GM04503 (cell line): ENCODE measurements at regions not wholly inside any gene's neighbourhood (a gene's known extent, or its start where the extent isn't known, plus 50 kb on each side); places are given as distances from the start of the nearest gene placed in this dataset.
"Not testable (repeated sequence)": the region's sequence is repeated elsewhere in the genome, so short reads cannot be mapped to it uniquely, and the experiment has no call there.

Experiments used
- DNase-seq: peaks from one replicate; pipeline ENCODE4 v3.0.0-alpha.2; 2012; ENCODE audit warnings: low read depth

DNA sequence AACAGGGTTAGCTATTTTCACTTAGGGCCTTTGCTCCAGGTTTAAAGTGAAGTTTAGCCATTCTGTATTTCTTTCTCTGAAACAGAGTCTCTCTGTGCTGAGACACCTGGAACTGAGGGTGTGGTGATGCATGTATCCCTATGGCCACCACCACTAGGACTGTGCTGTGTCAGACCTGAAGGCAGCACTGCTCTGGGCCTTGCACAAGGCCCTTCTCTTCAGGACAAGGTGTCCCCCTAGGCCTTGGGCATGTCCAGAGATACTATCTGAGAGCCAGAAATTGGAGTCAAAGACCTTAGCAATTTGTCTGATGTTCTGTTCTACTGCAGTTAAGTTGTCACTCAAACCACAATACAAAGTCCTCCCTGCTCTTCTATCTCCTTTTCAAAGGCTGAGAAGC lies 1649.2 kb downstream of the AMY1C start:
- DNase-seq: no peak

DNA sequence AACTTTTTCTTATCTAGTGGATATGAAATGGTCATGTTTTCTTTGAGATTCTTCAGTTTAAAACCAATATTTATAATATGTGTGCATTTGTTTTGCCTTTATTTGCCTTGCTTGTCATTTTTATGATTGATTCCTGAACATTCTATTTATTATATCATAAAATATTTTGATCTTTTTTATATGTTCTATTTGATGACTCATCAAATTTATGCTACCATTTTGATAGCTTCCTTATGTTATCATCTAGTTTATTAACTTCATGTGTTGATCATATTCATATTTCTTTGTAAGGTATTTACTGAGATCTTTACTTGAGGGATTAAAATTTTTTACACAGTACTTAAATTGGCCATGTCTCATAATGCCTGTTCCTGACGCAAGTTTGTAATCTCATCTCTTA lies 1650.0 kb downstream of the AMY1C start:
- no peak for DNase-seq

DNA sequence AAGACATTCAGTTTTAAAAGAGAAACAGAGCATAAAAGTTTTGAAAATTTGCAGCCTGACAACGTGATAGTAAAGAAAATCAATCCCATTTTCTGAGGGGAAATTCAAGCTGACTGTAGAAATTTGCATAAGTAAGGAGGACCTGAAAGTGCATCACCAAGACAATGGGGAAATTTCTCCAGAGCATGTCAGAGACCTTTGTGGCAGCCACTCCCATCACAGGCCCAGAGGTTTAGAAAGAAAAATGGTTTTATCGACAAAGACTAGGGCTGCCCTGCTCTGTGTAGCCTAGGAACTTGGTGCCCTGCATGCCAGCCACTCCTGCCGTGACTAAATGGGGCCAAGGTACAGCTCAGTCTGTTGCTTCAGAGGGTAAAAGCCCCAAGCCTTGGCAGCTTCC lies 1640.2 kb upstream of the PRMT6 start:
- no peak for DNase-seq

DNA sequence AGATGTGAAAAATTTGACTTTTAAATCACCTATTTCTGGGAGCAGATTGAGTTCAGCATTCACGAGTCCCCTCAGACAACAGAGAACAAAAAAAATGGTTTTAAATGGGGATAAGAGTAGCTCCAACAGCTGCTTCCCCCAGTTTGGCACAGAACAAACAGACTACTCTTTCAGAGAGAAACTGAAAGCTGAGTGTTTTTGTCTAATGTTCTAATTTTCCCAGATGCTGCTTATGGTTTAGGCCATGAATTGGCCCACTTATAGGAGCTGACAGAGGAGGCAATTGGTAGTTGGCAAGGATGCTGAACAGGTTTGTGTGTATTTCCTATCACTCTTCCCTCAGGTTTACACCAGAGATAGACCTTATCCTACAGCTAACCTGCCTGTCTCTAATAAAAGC lies 1637.4 kb upstream of the PRMT6 start:
- no peak for DNase-seq

DNA sequence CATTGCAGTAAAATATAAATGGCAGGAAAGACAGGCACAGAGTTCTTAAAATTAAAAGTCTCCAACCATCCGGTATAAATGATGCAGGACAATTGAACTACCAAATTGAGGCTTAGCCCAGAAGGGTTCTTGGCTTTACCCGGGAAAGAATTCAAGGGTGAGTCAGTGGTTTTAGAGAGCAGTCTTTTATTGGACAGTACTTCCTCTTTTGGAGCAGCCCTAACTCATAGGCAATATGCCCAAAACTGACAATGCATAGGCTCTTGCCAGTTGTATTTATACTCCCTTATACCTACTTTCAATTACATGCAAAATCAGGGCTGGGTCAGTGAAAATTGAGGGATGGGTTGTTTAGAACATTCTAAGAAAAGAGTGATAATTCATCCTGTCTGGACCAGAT lies 1628.9 kb upstream of the PRMT6 start:
- peak; percentile 3 for DNase-seq

DNA sequence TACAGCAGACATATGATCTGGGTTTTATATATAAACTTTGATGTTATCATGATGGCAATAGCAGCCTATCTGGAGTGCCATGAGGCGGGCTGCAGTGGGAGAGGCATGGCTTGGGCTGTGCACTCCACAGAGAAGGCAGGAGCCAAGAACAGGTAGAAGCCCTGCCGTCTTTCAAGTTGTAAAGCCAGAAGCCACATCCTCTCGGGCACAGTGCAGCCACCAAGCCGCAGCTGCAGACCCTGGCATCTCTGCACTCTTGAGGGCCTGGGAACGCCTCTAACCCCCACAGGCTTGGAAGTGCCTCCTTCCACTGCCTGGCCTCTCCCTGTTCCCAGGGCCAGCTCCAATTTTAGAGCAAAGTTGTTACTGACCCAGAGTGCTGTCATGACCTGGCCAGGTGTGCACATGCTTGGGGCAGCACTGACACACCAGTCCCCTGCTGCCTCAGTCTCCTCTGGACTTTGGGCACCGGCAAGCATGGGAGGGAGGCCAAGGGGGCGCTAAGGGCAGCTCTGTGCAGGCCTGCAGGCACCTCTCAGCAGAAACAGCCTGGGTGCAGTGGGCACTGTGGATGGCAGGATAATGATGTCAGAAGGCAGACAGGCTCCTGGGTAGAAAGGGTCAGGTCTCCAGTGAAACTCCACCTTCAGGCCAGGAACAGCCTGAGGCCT lies 1619.8 kb upstream of the PRMT6 start:
- DNase-seq: no peak

DNA sequence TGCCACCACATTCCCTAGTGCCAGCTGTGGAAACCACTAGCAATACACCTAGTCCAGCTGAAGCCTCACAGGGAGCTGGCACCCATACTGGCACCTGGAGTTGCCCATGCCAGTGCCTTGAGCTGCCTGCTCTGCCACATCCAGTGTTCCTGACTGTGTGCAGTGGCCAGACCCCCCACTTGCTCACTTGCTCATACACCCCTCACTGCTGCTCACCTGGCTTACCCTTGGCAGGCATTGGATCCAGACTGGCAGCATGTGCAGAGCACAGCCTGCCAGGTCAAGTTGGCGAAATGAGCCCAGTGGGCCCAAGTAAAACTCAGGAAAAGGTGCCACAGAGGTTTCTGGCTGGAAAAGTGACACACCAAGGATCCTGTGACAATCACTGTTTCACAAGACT lies 1618.6 kb upstream of the PRMT6 start:
- DNase-seq: no peak

DNA sequence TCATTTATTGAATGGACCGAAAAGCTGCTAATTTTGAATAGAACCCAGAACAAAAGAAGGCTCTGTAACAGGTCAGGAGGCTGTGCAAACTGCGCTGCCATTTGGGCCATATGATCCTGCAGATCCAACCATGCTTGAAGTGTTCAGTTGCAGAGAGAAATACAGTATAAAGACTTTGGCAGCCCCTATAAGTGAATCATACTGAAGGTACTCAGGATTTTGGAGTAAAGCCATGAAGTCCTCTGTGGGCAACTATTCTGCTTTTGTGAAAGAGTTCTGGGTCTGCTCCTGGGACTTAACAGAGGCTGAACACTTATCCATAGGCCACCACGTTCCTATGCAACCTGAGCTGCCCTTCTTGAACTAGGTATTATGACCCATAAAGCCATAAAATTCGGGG lies 1613.6 kb upstream of the PRMT6 start:
- DNase-seq: no peak

DNA sequence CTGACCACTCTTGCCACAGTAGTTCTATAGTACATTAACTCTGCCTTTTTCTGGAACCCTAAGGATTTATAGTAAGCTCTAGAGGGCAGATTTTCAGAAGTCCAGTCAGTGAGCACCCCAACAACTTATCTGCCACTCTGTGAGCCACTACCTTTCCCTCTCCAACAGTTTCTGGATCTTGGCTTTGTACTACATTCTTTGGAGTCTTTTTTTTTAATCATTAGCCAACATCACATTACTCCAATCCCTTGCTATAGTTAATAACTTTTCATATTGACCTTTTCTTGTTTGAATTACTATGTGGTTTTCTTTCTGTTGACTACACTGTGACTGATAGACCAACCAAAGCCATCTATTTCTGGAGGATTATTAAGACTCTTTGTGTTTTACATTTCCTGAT lies 1596.7 kb upstream of the PRMT6 start:
- DNase-seq: no peak

DNA sequence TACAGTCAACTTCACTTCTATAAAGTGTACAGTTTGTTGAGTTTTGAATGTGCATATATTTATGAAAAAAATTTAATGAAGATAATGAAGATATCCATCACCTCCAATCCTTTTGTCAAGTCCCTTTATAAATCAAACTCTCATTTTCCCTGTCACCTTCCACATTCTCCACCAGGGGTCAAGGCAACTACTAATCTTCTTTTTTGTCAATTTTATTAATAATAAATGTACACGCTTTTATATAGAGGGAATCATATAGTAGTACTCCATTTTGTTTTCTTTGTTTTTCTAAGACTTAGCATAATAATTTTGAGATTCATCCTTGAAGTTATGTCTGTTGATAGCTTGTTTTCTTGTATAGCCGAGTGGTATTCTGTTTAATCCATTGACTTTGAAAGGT lies 1594.2 kb upstream of the PRMT6 start:
- no peak for DNase-seq

DNA sequence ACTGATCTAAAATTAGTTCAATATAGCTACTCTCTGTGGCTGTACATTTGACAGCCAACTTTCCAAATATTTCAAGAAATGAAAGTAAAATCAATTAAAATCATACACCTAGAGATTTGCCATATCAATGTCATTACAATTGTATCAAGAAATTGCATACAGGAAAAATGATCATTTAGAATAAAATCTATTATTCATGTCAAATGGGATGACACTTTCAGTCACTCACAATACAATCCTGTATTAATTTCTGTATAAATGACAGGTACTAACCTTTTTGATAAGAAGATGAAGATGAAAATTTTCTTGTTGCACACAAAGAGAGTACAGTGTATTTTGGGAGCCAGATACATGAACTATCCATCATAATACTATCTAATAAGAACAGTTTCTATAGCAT lies 1588.9 kb upstream of the PRMT6 start:
- no peak for DNase-seq

DNA sequence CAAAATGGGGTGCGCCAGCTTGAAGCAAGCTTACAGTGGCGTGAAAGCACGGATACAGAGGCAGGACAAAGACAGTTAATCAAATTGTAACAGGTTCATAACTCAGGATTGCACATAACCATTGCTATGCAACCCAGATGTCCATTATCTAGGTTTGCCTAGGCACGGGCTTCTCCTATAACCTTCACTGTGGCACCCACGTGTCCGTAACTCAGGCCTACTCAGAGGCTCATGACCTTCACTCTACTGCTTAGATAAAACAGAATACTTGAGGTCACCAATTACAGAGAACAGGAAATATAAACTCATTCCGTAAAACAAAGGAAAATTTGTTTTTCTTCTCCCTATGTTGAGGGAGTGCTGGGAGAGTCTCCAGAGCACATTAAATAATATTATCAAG lies 1585.9 kb upstream of the PRMT6 start:
- not testable (repeated sequence) for DNase-seq

DNA sequence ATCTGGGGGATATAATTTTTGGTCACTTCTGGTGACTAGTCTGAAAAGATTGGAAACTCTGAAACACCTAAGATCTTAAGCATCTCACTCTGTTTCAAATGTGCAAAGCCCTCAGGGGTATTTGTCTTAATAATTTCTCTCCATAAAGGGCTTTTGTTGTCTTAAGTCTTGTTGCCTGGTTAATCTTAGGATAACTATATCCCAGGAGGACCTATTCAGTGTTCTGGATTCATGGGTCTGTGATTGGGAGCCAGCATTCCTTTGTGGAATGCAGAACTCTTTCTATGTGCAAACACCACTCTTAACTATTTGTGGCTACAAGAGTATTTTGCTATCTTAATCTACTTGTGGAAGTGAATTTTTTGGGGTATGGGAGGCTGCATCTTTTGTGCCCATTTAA lies 1573.0 kb upstream of the PRMT6 start:
- no peak for DNase-seq

DNA sequence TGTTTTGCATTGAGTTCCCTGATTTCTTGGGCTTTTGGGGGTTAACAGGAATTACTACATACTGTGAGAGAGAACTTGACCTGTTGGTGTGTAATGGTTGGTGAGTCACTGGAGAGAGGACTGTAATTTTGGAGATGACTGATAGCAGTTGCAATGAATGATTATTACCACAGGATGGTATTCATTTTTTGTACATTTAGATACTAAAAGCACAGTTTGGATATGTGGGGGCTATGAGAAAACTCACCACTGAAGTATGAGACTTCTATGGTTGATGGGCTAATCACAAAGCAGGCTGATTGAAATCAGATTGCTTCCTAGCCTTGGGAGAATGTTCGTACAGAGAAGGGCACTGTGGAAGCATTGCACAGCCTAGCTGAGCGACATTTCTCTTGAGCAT lies 1571.3 kb upstream of the PRMT6 start:
- DNase-seq: peak; percentile 66

DNA sequence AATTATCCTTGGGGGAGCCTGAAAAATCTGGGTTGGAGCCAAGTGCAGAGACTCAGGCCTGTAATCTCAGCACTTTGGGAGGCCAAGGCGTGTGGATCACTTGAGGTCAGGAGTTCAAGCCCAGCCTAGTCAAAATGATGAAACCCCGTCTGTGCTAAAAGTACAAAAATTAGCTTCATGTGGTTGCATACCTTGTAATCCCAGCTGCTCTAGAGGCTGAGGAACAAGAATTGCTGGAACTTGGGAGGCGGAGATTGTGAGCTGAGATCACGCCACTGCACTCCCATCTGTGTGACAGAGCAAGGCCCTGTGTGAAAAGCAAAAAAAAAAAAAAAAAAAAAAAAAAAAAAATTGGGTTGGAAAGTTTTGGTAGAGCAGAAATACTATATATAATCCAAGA lies 1563.6 kb upstream of the PRMT6 start:
- peak; percentile 44 for DNase-seq

DNA sequence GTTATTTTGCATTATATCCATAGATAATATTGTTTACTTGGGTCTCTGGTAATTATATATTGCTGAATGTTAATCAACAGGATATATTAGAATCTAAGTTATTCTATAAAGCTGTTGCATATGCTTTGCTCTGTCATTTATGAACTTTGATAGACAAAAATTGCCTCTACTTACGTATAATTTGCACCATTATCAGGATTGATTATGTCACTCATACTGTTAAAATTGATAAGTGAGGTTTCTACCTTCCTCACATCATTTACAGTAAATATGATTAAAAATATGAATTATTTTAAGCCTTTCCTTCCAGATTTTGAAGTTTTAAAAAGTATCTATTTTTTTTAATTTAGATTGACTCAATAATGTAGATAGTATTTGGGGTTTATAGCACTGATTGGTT lies 1540.4 kb upstream of the PRMT6 start:
- no peak for DNase-seq

DNA sequence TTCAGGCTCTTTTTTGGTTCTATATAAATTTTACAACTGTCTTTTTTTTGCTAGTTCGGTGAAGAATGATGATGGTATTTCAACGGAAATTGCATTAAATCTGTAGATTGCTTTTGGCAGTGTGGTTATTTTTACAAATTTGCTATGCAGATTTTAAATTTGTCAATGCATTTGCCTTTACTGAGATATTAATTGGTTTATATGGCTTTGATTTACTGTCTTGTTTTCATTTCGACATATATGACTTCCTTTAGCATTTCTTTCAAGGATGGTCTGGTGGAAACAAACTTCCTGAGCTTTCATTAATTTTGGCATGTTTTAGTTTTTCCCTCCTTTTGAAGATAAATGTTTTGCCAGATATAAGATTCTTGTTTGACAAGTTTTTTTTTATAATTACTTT lies 1522.5 kb upstream of the PRMT6 start:
- no peak for DNase-seq

DNA sequence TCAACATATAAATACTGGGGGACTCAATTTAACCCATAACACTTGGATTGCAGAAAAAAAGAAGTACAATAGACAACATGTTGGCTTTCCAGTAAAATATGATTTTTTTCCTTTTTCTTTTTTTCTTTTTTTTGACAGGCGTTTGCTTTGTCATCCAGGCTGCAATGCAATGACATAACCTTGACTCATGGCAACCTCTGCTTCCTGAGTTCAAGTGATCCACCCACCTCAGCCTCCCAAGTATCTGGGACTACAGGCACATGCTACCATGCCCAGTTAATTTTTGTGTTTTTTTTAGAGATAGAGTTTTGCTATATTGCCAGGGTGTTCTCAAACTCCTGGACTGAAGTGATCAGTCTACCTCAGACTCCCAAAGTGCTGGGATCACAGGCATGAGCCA lies 1512.0 kb upstream of the PRMT6 start:
- DNase-seq: peak; percentile 1

DNA sequence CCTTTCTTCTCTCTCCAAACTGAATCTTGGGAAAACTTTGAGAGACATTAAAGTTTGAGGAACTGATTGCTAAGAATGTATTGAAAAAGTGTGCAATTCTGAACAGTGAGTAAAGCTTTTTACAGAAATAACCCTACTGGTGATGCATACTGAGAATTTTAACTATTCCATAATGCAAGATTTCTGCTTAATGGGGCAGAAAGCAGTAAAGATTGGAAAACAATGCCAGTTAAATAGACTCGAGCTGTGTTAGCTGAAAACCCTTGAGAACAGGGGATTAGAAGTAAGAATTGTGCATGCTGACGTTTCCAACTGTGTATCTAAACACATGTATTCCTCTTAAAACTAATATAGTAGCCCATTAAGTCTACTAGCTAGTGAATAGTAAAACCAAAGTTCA lies 1500.2 kb upstream of the PRMT6 start:
- DNase-seq: no peak

DNA sequence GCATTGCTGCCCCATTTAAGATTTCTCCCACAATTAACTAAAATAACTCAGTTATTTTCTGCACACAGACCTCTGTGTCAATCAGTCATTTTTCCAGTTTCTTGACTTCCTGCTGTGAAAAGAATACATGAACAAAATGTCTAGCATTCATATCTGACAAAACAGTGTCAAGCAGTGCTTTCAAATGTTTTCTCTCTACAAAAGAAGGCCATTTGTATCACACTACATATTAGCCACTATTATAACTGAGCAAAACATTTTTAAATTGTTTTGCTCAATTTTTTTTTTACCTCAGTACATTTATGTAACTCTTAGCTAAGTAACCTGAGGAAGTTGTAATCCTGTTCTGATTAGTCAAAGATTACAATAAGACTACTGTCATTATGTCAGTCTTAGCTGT lies 1498.5 kb upstream of the PRMT6 start:
- no peak for DNase-seq

DNA sequence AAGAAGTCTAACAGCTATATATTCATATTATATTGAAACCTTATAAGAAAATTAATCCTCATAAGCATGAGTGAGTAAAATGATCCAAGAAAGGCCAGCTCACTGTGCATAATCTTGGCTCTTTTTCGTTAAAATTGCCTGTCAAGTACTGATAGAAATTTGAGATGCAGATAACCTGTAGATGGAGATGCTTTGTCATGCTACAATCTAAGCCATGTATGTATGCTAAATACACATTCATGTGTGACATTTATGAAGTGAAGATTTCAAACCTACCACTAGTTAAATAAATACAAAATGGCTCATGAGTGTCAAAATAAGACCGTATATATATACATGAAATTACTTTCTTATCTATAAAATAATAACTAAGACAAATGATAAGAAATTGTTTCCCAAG lies 1491.5 kb upstream of the PRMT6 start:
- no peak for DNase-seq

DNA sequence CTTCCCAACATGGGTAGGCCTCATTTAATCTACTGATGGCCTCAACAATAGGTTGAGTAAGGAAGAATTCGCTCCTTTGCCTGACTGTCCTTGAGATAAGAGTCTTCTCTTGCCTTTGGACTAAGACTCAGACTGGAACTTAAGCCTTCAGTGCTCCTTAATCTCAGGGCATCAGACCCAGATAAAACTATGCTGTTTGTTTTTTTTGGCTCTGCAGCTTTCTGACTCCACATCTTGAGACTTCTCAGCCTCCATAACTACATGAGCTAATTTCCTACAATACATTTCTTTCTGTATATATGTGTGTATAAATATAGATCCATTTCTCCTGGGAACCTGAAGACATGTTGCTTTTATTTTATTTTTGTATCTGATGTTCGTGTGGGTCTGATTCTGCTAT lies 1470.7 kb upstream of the PRMT6 start:
- no peak for DNase-seq

DNA sequence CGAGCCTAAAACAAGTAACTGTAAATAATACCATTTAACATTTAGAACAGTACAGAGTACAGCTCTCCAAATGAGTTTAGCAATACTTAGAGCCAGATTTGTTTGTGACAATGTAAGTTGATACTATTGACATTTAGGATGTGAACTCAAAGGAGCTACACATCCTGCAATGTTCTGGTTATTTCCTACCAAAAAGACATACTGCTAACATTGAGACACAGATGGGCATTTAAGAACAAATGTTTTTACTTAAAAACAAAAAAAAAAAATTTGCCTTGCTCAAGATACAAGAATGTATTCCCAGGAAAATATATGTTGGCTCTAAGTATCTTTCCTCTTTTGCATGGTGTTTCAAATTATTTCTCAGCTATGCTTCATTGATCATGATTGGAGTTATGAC lies 1464.8 kb upstream of the PRMT6 start:
- DNase-seq: no peak

DNA sequence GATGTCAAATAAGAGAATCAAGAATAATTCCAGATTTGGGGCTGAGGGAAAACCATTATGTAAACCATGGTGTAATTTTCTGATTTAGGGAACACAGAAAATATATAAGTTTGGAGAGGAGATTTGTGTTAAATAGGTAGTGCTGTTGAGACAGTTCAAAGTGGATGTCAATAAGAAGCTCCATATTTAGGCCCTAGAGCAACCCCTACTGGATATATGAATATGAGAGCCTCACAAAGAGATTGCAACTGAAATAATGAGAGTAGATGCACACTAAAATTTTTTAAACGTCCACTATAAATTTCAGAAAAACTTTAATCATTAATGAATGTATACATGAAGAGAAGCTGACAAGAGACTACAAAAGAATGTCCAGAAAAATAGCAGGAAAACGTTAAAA lies 1447.8 kb upstream of the PRMT6 start:
- no peak for DNase-seq
